Transverse colon (tissue), 4 donors: ENCODE measurements at regions not wholly inside any gene's neighbourhood (a gene's known extent, or its start where the extent isn't known, plus 50 kb on each side); places are given as distances from the start of the nearest gene placed in this dataset.

ENCODE experiments used
- DNase-seq: peaks from one replicate; pipeline ENCODE4 v3.0.0-alpha.2; 2019
- H3K27ac ChIP-seq, 4 donors: fragments of 200-600 bp; sonication (generic); 2 replicates each; pipeline ENCODE4 v1.5.1; 2016 to 2018; ENCODE audit warnings: inconsistent platforms in 4 of 4
- H3K27me3 ChIP-seq: fragments of 200-600 bp; sonication (generic); 2 replicates; pipeline ENCODE4 v1.5.1; 2017; ENCODE audit warnings: inconsistent platforms
- H3K36me3 ChIP-seq, 4 donors: fragments of 200-600 bp; sonication (generic); 2 replicates each; pipeline ENCODE4 v1.5.1; 2017 to 2019; ENCODE audit warnings: inconsistent platforms in 4 of 4
- H3K4me1 ChIP-seq, 4 donors: fragments of 200-600 bp; sonication (generic); 2 replicates each; pipeline ENCODE4 v1.5.1; 2017 to 2020; ENCODE audit warnings: inconsistent platforms in 4 of 4
- H3K4me3 ChIP-seq, 4 donors: fragments of 200-600 bp; sonication (generic); 1 replicate in 1 of 4; 2 replicates in 3 of 4; pipeline versions ENCODE4 v1.5.1 to v1.6.1; 2017 to 2019; ENCODE audit warnings: inconsistent platforms in 4 of 4
- H3K9me3 ChIP-seq, 2 donors: fragments of 200-600 bp; sonication (generic); 2 replicates each; pipeline ENCODE4 v1.5.1; 2017 to 2019; ENCODE audit warnings: inconsistent platforms in 2 of 2
- EP300 ChIP-seq: sonication (generic); formaldehyde crosslinking; IDR thresholded peaks from one replicate; pipeline ENCODE4 v1.6.1; 2017; ENCODE audit warnings: antibody characterized with exemption, low read depth
- POLR2A ChIP-seq: fragments of 450-650 bp; IDR thresholded peaks from one replicate; pipeline ENCODE4 v1.6.1; 2016; ENCODE audit warnings: antibody characterized with exemption, mild to moderate bottlenecking, moderate library complexity
- POLR2AphosphoS5 ChIP-seq, 3 donors: sonication (generic); formaldehyde crosslinking; IDR thresholded peaks; one replicate each; pipeline ENCODE4 v1.6.1; 2016; ENCODE audit warnings: antibody characterized with exemption in 3 of 3
- WGBS, 2 donors: methylation state at CpG; one replicate each; pipeline ENCODE4 v1.1.5; 2018; ENCODE audit warnings: low coverage in 1 of 2; 5-methylcytosine and 5-hydroxymethylcytosine counted together
- in situ Hi-C, 4 donors: fragments of 200-750 bp; cut with MboI; loops; one replicate each; pipeline versions ENCODE4 v1.15.0 to v1.15.1; 2017; ENCODE audit warnings: low sequenced_read_pairs in 3 of 4, low pct_ligation_motif_present in 1 of 4, low pct_unique_long_range_greater_than_20kb in 1 of 4
- intact Hi-C: fragments of 100-400 bp; cut with DNase I; formaldehyde crosslinking; loops from one replicate; pipeline ENCODE4 v1.15.1; 2023; ENCODE audit warnings: low total_unique reads
- TF ChIP-seq, protein P1 (sequence below), 5 experiments: fragments of 200-600 bp in 3 of 5; fragments of 450-650 bp in 2 of 5; sonication (generic) in 3 of 5; IDR thresholded peaks; 1 replicate in 2 of 5; 2 replicates in 3 of 5; pipeline ENCODE4 v1.5.1; 2016 to 2017; ENCODE audit warnings: antibody characterized with exemption in 5 of 5, inconsistent platforms in 3 of 5, mild to moderate bottlenecking in 2 of 5, moderate library complexity in 1 of 5

DNA sequence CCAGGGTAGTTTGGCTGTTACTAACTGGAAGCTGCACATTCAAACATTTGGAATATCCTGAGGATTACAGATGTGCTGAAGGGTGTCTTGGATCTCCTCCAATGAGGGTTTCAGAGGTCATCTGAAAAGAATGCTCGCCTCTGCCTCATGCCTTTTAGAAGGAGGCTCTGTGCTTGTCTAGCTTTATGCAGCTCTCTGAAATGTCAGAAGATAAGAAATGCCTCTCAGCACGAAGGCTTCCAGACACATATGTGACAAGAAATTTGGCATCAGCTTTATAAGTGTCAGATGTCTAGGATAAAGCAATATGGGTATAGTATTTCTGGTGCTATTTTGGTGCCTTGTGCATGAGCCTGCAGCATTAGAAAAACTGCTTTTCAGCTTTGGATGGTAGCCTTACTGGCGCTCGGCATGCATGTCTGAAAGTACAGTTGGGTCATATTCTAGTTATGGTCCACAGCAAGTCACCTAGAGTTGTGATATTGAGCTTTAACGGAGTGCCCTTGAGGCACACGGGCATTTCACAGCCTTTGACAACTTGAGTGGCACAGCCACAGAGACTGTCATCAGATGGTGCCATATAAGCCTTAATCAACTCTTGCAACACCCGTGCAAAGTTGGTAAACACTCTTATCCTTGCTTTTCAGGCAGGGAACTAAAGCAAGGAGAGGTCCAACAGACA is 70.8 kb upstream of the PGRMC2 start:
- no peaks in the 10 kb centered on the region for H3K27me3 ChIP-seq

DNA sequence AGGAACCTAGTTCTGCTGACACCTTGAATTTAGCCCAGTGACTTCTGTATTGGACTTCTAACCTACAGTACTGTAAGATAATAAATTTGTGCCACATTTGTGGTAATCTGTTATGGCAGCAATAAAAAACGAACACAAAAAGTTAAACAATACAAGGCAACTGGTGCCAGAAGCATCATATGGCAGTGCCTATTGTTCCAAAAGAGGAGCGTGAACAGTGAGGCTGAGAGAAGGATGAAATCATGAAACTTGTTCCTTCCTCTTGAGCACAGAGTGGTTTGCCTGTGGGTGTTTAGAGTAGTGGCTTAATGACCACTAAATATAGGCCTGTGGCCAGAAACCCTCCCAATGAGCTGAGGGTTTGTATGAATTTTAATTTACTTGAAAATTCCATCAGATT is 69.7 kb upstream of the PGRMC2 start:
- TF ChIP-seq POLR2AphosphoS5 (IDR thresholded peaks at IDR 0.05) = no peak
- TF ChIP-seq POLR2A = no peak
- TF ChIP-seq, protein P1, sequence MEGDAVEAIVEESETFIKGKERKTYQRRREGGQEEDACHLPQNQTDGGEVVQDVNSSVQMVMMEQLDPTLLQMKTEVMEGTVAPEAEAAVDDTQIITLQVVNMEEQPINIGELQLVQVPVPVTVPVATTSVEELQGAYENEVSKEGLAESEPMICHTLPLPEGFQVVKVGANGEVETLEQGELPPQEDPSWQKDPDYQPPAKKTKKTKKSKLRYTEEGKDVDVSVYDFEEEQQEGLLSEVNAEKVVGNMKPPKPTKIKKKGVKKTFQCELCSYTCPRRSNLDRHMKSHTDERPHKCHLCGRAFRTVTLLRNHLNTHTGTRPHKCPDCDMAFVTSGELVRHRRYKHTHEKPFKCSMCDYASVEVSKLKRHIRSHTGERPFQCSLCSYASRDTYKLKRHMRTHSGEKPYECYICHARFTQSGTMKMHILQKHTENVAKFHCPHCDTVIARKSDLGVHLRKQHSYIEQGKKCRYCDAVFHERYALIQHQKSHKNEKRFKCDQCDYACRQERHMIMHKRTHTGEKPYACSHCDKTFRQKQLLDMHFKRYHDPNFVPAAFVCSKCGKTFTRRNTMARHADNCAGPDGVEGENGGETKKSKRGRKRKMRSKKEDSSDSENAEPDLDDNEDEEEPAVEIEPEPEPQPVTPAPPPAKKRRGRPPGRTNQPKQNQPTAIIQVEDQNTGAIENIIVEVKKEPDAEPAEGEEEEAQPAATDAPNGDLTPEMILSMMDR (IDR thresholded peaks at IDR 0.05) = no peak
- TF ChIP-seq EP300 = no peak
- WGBS, 2 donors = 41 to 61% methylated on average over 2 of the region's 2 CpGs
- in situ Hi-C loops (no loop called here), intact Hi-C loops (no loop called here)
- H3K9me3 ChIP-seq = no peaks in the 10 kb centered on the region
- no peak overlapping the region for H3K27ac ChIP-seq
- no peak overlapping the region for H3K4me3 ChIP-seq
- no peaks in the 10 kb centered on the region for H3K27me3 ChIP-seq
- DNase-seq = no peak
- peaks cover 2 to 31% (median 20%) of the 10 kb centered on the region in 4 donors for H3K4me1 ChIP-seq
- H3K36me3 ChIP-seq = no peaks in the 10 kb centered on the region

More for the DNA sequence above, 70.8 kb upstream of the PGRMC2 start:
- Histone ChIP-seq H3K9me3 (no peaks in the 10 kb centered on the region), H3K36me3 (no peaks in the 10 kb centered on the region), H3K4me1 (peaks cover 2 to 31% (median 20%) of the 10 kb centered on the region in 4 donors), H3K27ac (no peak overlapping the region), H3K4me3 (no peak overlapping the region)
- 77 to 100% methylated on average over 2 to 7 of the region's 7 CpGs for WGBS, 2 donors
- in situ Hi-C loops = no loop called here
- TF ChIP-seq POLR2A (no peak), EP300 (no peak), POLR2AphosphoS5 (IDR thresholded peaks at IDR 0.05) (no peak)
- TF ChIP-seq, protein P1 (IDR thresholded peaks at IDR 0.05) = no peak
- no peak for DNase-seq
- intact Hi-C loops = no loop called here

DNA sequence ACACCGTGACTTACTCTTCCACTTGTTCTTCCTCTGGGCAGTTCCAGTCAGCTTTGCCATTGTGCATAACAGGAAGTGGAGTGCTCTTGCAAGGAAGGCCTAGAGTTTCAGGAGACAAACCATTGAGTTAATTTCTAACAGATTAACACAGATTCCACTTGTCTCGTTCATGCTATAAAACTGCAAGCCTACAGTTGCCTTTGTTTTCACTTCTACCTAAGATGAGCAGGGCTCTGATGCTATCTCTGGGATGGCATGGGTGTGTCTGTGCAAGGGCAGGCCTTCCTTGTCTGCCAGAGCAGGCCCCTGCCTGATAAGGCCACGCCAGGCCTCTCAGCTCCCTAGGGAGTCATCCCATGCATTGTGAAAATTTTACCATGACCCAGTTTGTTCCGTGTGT is 67.7 kb upstream of the PGRMC2 start:
- Histone ChIP-seq H3K4me1 (peaks cover 2 to 31% (median 20%) of the 10 kb centered on the region in 4 donors), H3K9me3 (no peaks in the 10 kb centered on the region), H3K4me3 (no peak overlapping the region), H3K36me3 (no peaks in the 10 kb centered on the region), H3K27ac (peak overlapping the region in 2 of 4 donors; percentile 4 to 40), H3K27me3 (no peaks in the 10 kb centered on the region)
- 8 to 61% methylated on average over 3 to 4 of the region's 4 CpGs for WGBS, 2 donors
- intact Hi-C loops = no loop called here
- TF ChIP-seq EP300 = no peak
- TF ChIP-seq, protein P1 (IDR thresholded peaks at IDR 0.05) = no peak
- no peak for TF ChIP-seq POLR2AphosphoS5 (IDR thresholded peaks at IDR 0.05)
- TF ChIP-seq POLR2A = no peak
- in situ Hi-C loops = no loop called here
- DNase-seq = no peak

DNA sequence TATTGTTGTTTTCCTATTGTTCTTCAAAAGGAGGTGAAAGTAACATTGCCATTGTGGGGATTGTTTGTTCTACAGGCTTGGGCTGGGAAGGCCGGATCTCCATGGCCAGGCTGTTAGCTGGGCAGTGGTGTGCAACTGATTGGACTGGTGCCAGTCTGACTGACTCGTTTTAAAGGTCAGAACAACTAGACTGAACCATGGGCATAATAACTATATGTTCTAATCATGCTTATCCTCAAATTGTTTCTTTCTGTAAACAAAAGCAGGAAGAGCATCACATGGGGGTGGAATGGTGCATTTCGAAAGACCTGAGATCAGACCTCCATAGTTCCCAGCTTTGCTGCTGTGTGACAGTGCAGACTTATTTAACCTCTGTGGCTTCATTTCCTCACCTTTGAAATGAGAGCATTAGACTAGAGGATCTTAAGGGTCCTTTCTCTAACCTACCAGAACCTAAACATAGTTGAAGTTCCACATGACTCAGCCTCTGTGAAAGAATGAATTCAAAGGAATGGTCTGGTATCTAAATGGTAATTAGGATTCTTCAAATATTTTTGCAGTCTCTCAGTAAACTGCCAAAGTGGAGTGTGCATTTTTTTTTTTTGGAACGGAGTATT is 66.7 kb upstream of the PGRMC2 start:
- Histone ChIP-seq H3K9me3 (no peaks in the 10 kb centered on the region), H3K4me3 (no peak overlapping the region), H3K36me3 (no peaks in the 10 kb centered on the region), H3K27me3 (no peaks in the 10 kb centered on the region), H3K27ac (no peak overlapping the region), H3K4me1 (peaks cover 2 to 31% (median 20%) of the 10 kb centered on the region in 4 donors)
- WGBS, 2 donors = 53 to 58% methylated on average over 2 to 4 of the region's 4 CpGs
- TF ChIP-seq, protein P1 (IDR thresholded peaks at IDR 0.05) = no peak
- TF ChIP-seq EP300 (no peak), POLR2AphosphoS5 (IDR thresholded peaks at IDR 0.05) (no peak), POLR2A (no peak)
- in situ Hi-C loops (no loop called here), intact Hi-C loops (no loop called here)
- peak; percentile 17 for DNase-seq
